HG02981 (cell line): ENCODE measurements at regions not wholly inside any gene's neighbourhood (a gene's known extent, or its start where the extent isn't known, plus 50 kb on each side); places are given as distances from the start of the nearest gene placed in this dataset.

ENCODE experiments used
- ATAC-seq: cut with Tn5 transposase; IDR thresholded peaks from one replicate; pipeline ENCODE4 v1.9.1; 2021; ENCODE audit warnings: mild to moderate bottlenecking, moderate library complexity; ENCODE audit not compliant: unreplicated experiment

GRCh38 chr3:186487819-186488218, 56.4 kb downstream of the CRYGS start:
- no peak for ATAC-seq

GRCh38 chr3:186487037-186487436, 57.1 kb downstream of the CRYGS start:
- ATAC-seq, result no peak

DNA sequence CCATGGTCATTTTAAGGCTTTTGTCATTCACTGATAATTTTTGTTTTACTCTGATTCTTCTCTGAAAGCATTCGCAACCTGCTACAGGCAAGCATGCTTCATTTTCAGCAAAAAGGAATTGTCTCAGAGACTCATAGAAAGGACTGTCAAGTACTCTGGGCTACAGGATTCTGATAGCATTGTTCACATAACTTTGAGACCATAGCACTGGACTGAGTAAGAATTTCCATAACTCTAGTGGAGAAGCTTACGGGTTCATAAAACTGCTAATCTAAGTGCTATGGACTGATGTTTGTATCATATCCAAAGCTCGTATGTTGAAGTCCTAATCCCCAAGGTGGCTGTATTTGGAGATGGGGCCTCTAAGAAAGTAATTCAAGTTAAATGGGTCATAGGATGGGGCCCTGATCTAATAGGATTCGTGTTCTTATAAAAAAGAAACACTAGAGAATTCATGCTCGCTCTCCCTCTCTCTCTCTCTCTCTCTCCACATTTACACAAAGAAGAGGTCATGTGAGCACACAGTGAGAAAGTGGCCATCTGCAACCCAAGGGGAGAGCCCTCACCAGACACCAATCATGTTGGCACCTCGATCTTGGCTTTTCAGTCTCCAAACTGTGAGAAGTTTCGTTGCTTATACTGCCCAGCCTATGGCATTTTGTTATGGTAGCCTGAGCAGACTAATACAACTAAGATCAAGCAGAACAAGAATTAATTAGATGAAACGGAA, 60.4 kb downstream of the CRYGS start:
- ATAC-seq, result no peak

- ATAC-seq, result no peak
These were observed 62.7 kb downstream of the CRYGS start for GRCh38 chr3:186481526-186481925.

- ATAC-seq, result no peak
These were observed 66.3 kb downstream of the CRYGS start for GRCh38 chr3:186477876-186478275.

- no peak for ATAC-seq
These were observed 67.1 kb downstream of the CRYGS start for GRCh38 chr3:186477033-186477432.

- ATAC-seq, result no peak
These were observed 67.6 kb downstream of the CRYGS start for GRCh38 chr3:186476541-186476940.

- ATAC-seq, result no peak
These were observed 68.1 kb downstream of the CRYGS start for GRCh38 chr3:186476044-186476468.

- ATAC-seq, result no peak
These were observed 71.0 kb downstream of the CRYGS start for GRCh38 chr3:186473166-186473565.

DNA sequence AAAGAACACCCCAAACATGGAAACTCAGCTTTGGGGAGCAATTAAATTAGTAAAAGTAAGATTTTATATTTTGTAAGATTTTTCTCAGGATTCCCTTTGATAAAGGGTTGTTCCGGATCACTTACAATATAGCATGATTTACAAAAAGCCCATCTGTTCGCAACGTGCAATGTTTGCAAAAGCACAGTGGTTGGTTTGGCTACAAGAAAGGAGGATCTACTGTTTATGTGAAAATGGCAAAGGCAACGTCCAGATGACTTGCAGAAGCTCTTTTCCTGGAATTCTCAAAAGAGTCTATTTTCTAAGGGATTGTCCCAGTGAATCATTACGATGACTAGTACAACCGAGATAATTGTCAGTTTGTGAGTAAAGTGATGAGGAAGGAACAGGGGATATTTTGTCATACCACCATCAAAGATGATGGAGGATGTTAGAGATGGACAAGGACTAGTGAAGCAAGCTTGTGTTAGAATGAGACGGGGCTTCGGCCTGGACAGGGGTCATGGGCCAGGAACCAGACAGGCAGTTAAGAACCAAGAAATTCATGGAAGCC, 71.6 kb downstream of the CRYGS start:
- ATAC-seq, result no peak

- ATAC-seq, result no peak
These were observed 72.4 kb downstream of the CRYGS start for GRCh38 chr3:186471771-186472170.

DNA sequence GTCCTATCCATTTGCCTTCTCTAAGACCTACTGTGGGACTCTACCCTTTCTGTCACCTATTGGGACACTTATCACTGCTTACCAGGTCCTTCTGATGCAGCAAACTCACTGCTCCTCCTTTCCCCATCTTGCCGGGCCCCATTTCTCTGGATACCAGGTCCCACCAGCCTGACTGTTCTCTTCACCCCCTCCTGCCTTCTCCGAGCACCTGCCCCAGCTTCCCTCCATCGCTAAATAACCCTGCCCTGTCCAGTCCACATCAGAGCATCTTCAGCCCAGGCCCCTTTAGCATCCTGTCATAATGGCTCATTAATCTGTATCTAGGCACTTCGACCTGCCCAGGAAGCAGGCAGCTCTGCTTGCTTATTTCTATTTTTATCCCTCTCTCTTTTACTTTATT, 74.7 kb downstream of the CRYGS start:
- no peak for ATAC-seq

DNA sequence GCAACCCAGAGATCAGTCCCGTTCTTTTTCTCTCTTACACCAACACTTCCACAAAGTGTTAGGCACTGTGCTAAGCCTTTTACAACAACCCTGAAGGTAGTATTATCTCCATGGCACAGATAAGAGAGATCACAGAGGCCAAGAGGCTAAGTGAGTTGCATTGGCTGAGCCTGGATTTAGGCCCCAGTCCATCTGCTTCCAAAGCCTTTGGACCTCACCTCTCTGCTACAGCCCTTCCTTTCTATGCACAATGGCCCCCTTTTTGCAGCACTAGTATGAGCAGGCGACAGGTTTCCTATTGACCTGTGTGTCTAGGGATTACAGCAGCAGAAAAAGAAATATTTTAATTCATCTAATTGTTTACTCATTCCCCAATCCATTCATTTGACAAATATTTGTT, 76.2 kb downstream of the CRYGS start:
- no peak for ATAC-seq

DNA sequence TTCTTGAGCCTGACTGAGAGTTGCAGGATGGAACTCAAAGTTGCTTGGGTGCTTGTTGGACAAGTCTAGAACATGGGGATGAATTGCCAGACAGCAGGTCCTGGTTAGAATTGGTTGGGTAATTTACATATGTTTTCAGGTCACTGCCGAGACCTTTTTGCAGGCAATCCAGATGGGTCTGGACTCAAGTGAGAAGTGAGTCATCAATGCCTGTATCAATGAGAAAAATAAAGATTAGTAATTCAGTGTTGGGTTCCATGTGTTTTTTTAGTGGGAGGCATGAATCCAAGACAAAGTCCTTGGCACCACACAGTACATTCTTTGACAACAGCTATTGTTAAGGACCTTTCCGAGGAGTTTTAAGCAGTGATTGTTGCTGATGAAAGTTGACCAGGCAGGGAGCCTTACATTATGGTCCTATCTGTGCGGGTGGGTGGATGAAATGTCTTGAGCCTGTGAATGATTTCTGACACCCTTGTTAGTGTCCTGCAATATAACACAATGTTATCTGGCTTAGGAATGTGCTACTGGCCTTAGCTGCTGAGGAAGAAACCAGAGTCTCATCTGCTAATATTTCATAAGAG, 77.7 kb downstream of the CRYGS start:
- ATAC-seq, result no peak

DNA sequence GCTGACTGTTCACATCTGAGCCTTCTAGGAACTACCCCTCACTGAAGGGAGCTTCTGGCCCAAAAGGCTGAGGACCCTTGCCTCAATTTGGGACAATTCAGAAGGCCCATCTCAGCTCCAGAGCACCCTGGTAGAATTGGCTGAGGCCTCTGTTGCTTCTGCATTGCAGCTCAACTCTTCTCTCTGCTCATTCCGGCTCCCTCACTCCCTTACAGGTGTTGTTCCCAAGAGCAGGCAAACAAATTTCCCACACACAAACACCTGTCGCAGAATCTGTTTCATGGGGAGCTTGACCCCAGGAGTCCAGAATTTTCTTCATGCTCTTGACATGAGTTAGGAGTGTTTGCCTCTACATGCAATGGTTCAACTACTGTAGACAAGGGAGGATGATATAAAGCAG, 78.7 kb downstream of the CRYGS start:
- ATAC-seq, result no peak

GRCh38 chr3:186464424-186465093, 79.6 kb downstream of the CRYGS start:
- ATAC-seq, result no peak

- no peak for ATAC-seq
These were observed 83.0 kb downstream of the CRYGS start for GRCh38 chr3:186461141-186461540.

DNA sequence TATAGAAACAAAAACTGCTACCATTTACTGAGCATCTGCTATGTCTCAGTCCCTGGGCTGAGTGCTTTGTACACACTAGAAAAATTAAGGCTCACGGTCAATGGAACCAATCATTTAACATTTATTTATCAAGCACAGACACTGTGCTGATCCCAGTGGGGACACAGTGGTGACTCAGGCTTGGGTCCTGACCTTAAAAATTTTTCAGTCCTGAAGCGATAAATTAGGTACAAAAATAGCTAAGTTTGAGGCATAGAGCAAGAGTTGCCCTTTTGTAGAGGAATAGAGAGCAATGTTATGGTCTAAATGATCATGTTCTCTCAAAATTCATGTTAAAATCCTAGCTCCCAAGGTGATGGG, 85.1 kb downstream of the CRYGS start:
- ATAC-seq, result no peak

GRCh38 chr3:186458306-186459107, 85.7 kb downstream of the CRYGS start:
- peak; percentile 62 for ATAC-seq

GRCh38 chr3:186457236-186457635, 86.9 kb downstream of the CRYGS start:
- no peak for ATAC-seq

- no peak for ATAC-seq
These were observed 87.4 kb downstream of the CRYGS start for GRCh38 chr3:186456731-186457191.
